ENCODE measurements at regions not wholly inside any gene's neighbourhood (a gene's known extent, or its start where the extent isn't known, plus 50 kb on each side); places are given as distances from the start of the nearest gene placed in this dataset.

GRCh38 chr4:151517896-151518295 lies 108.9 kb downstream of the FHIP1A start:
- no peak overlapping the region for H3K4me2 ChIP-seq (ENCODE audit: low read length)
- H3K4me1 ChIP-seq (ENCODE audit: insufficient read depth, low read length) = no peaks in the 10 kb centered on the region
- Mint-ChIP-seq H3K9me3 (ENCODE audit: unreplicated experiment) (peaks cover 2% of the 10 kb centered on the region), H3K27me3 (ENCODE audit: low read depth, unreplicated experiment) (no peaks in the 10 kb centered on the region), H3K4me3 (ENCODE audit: unreplicated experiment) (no peak overlapping the region), H3K36me3 (ENCODE audit: low read depth, unreplicated experiment) (no peaks in the 10 kb centered on the region), H3K4me1 (ENCODE audit: low read depth, unreplicated experiment) (no peaks in the 10 kb centered on the region), H3K27ac (ENCODE audit: unreplicated experiment) (no peak overlapping the region)
- no peaks in the 10 kb centered on the region for H3K27me3 ChIP-seq (ENCODE audit: insufficient read depth, low read length)
- TF ChIP-seq EZH2 (IDR thresholded peaks at IDR 0.05; ENCODE audit: insufficient read depth, low read length) = no peak
- no peak for TF ChIP-seq CTCF (IDR thresholded peaks at IDR 0.05; ENCODE audit: insufficient read depth, low read depth, low read length)
- no peaks in the 10 kb centered on the region for H3K36me3 ChIP-seq (ENCODE audit: insufficient read depth, low read length)
- H3K4me3 ChIP-seq (ENCODE audit: insufficient read depth, low read depth, low read length) = no peak overlapping the region
- H2AFZ ChIP-seq (ENCODE audit: low read depth, low read length) = no peak overlapping the region
- no peak overlapping the region for H3K9ac ChIP-seq (ENCODE audit: low read length)
- H3K9me3 ChIP-seq (ENCODE audit: insufficient read depth, low read depth, low read length) = no peaks in the 10 kb centered on the region
- DNase-seq (ENCODE audit: low read depth) = no peak
- no peak overlapping the region for H3K27ac ChIP-seq (ENCODE audit: low read depth, low read length)
- FAIRE-seq = no peak
- no peaks in the 10 kb centered on the region for H3K79me2 ChIP-seq (ENCODE audit: insufficient read depth, low read length)
- H4K20me1 ChIP-seq (ENCODE audit: insufficient read depth, low read length) = no peaks in the 10 kb centered on the region

GRCh38 chr4:151518359-151518758 lies 109.4 kb downstream of the FHIP1A start:
- H3K27me3 Mint-ChIP-seq (ENCODE audit: low read depth, unreplicated experiment) = no peaks in the 10 kb centered on the region
- Histone ChIP-seq H3K27ac (ENCODE audit: low read depth, low read length) (no peak overlapping the region), H3K4me1 (ENCODE audit: insufficient read depth, low read length) (no peaks in the 10 kb centered on the region), H3K36me3 (ENCODE audit: insufficient read depth, low read length) (no peaks in the 10 kb centered on the region), H3K4me2 (ENCODE audit: low read length) (no peak overlapping the region), H3K27me3 (ENCODE audit: insufficient read depth, low read length) (no peaks in the 10 kb centered on the region), H4K20me1 (ENCODE audit: insufficient read depth, low read length) (no peaks in the 10 kb centered on the region), H3K9ac (ENCODE audit: low read length) (no peak overlapping the region), H3K9me3 (ENCODE audit: insufficient read depth, low read depth, low read length) (no peaks in the 10 kb centered on the region), H3K4me3 (ENCODE audit: insufficient read depth, low read depth, low read length) (no peak overlapping the region), H2AFZ (ENCODE audit: low read depth, low read length) (no peak overlapping the region), H3K79me2 (ENCODE audit: insufficient read depth, low read length) (no peaks in the 10 kb centered on the region)
- DNase-seq (ENCODE audit: low read depth) (no peak), FAIRE-seq (no peak)
- H3K4me3 Mint-ChIP-seq (ENCODE audit: unreplicated experiment) = no peak overlapping the region
- H3K27ac Mint-ChIP-seq (ENCODE audit: unreplicated experiment) = no peak overlapping the region
- TF ChIP-seq EZH2 (IDR thresholded peaks at IDR 0.05; ENCODE audit: insufficient read depth, low read length) (no peak), CTCF (IDR thresholded peaks at IDR 0.05; ENCODE audit: insufficient read depth, low read depth, low read length) (no peak)
- no peaks in the 10 kb centered on the region for H3K4me1 Mint-ChIP-seq (ENCODE audit: low read depth, unreplicated experiment)
- H3K9me3 Mint-ChIP-seq (ENCODE audit: unreplicated experiment) = peaks cover 2% of the 10 kb centered on the region
- no peaks in the 10 kb centered on the region for H3K36me3 Mint-ChIP-seq (ENCODE audit: low read depth, unreplicated experiment)

GRCh38 chr4:151519728-151520415 lies 110.9 kb downstream of the FHIP1A start:
- no peak for TF ChIP-seq CTCF (IDR thresholded peaks at IDR 0.05; ENCODE audit: insufficient read depth, low read depth, low read length)
- no peak for TF ChIP-seq EZH2 (IDR thresholded peaks at IDR 0.05; ENCODE audit: insufficient read depth, low read length)
- Mint-ChIP-seq H3K36me3 (ENCODE audit: low read depth, unreplicated experiment) (no peaks in the 10 kb centered on the region), H3K4me3 (ENCODE audit: unreplicated experiment) (no peak overlapping the region)

More at GRCh38 chr4:151519728-151520415, 110.9 kb downstream of the FHIP1A start:
- no peak overlapping the region for H3K27ac ChIP-seq (ENCODE audit: low read depth, low read length)
- H3K4me1 ChIP-seq (ENCODE audit: insufficient read depth, low read length) = no peaks in the 10 kb centered on the region
- H3K4me2 ChIP-seq (ENCODE audit: low read length) = no peak overlapping the region
- FAIRE-seq (no peak), DNase-seq (ENCODE audit: low read depth) (no peak)
- H3K27ac Mint-ChIP-seq (ENCODE audit: unreplicated experiment) = no peak overlapping the region
- no peaks in the 10 kb centered on the region for H3K4me1 Mint-ChIP-seq (ENCODE audit: low read depth, unreplicated experiment)
- no peak overlapping the region for H3K9ac ChIP-seq (ENCODE audit: low read length)
- no peaks in the 10 kb centered on the region for H3K27me3 ChIP-seq (ENCODE audit: insufficient read depth, low read length)
- no peaks in the 10 kb centered on the region for H4K20me1 ChIP-seq (ENCODE audit: insufficient read depth, low read length)
- no peaks in the 10 kb centered on the region for H3K9me3 Mint-ChIP-seq (ENCODE audit: unreplicated experiment)
- no peaks in the 10 kb centered on the region for H3K79me2 ChIP-seq (ENCODE audit: insufficient read depth, low read length)
- no peak overlapping the region for H2AFZ ChIP-seq (ENCODE audit: low read depth, low read length)
- no peaks in the 10 kb centered on the region for H3K36me3 ChIP-seq (ENCODE audit: insufficient read depth, low read length)
- no peaks in the 10 kb centered on the region for H3K9me3 ChIP-seq (ENCODE audit: insufficient read depth, low read depth, low read length)
- no peaks in the 10 kb centered on the region for H3K27me3 Mint-ChIP-seq (ENCODE audit: low read depth, unreplicated experiment)
- H3K4me3 ChIP-seq (ENCODE audit: insufficient read depth, low read depth, low read length) = no peak overlapping the region

Data from astrocyte (in vitro differentiated cells and primary cell).